PC-3 (cell line): ENCODE measurements at regions not wholly inside any gene's neighbourhood (a gene's known extent, or its start where the extent isn't known, plus 50 kb on each side); places are given as distances from the start of the nearest gene placed in this dataset.

Experiments used
- ATAC-seq: fragments of 200-7000 bp; cut with Tn5 transposase; 2 replicates; pipeline ENCODE4 v1.9.1; 2020; ENCODE audit warnings: mild to moderate bottlenecking, moderate library complexity
- BruUV-seq: library from RNA; stranded (reverse); fragments of 400-500 nt; replicated peaks from 2 replicates; lab custom pipeline; 2021; lab: Mats Ljungman, UMichigan
- CTCF ChIA-PET: fragments of 300-600 bp; sonication (Branson Sonifier 250); formaldehyde crosslinking; loops from one replicate; lab custom pipeline; 2022; ENCODE audit warnings: antibody characterized with exemption; lab: Charles Lee
- POLR2A ChIA-PET: fragments of 300-600 bp; sonication (Branson Sonifier 250); formaldehyde crosslinking; loops from one replicate; lab custom pipeline; 2022; ENCODE audit warnings: antibody characterized with exemption; ENCODE audit not compliant: unreplicated experiment; lab: Charles Lee
- DNase-seq: peaks from one replicate; pipeline ENCODE4 v3.0.0-alpha.2; 2015
- H2AFZ ChIP-seq: fragments of 300-600 bp; sonication (generic); 2 replicates; pipeline ENCODE4 v1.6.0; 2016; ENCODE audit warnings: antibody characterized with exemption, low read length
- H3F3A ChIP-seq: fragments of 300-600 bp; sonication (generic); one replicate; pipeline ENCODE4 v1.6.0; 2017; ENCODE audit warnings: antibody characterized with exemption, low read length, control low read depth, mild to moderate bottlenecking; ENCODE audit not compliant: unreplicated experiment
- H3K27ac ChIP-seq: fragments of 300-600 bp; sonication (generic); 2 replicates; pipeline ENCODE4 v1.5.1; 2016; ENCODE audit warnings: mild to moderate bottlenecking, low read length
- H3K27me3 ChIP-seq: fragments of 300-600 bp; sonication (generic); 2 replicates; pipeline ENCODE4 v1.6.1; 2016; ENCODE audit warnings: low read length, mixed read lengths
- H3K36me3 ChIP-seq: fragments of 300-600 bp; sonication (generic); 2 replicates; pipeline ENCODE4 v1.6.1; 2016; ENCODE audit warnings: low read depth, mixed run types, low read length, mixed read lengths
- H3K4me1 ChIP-seq: fragments of 300-600 bp; sonication (generic); 2 replicates; pipeline ENCODE4 v1.5.1; 2016; ENCODE audit warnings: low read length; ENCODE audit not compliant: insufficient read depth
- H3K4me2 ChIP-seq: fragments of 300-600 bp; sonication (generic); 2 replicates; pipeline ENCODE4 v1.6.0; 2016; ENCODE audit warnings: low read length
- H3K4me3 ChIP-seq: fragments of 300-600 bp; sonication (generic); 2 replicates; pipeline ENCODE4 v1.5.1; 2016; ENCODE audit warnings: mild to moderate bottlenecking, low read length, mixed read lengths
- H3K79me2 ChIP-seq: fragments of 300-600 bp; sonication (generic); 2 replicates; pipeline ENCODE4 v1.6.1; 2017; ENCODE audit warnings: low read length, mixed read lengths
- H3K9ac ChIP-seq: fragments of 300-600 bp; sonication (generic); 2 replicates; pipeline ENCODE4 v1.6.0; 2016; ENCODE audit warnings: mild to moderate bottlenecking, low read length
- H3K9me2 ChIP-seq: fragments of 300-600 bp; sonication (generic); replicated peaks from 2 replicates; pipeline ENCODE4 v1.6.1; 2016; ENCODE audit warnings: mixed run types, low read length, mixed read lengths
- H3K9me3 ChIP-seq: fragments of 300-600 bp; sonication (generic); 2 replicates; pipeline ENCODE4 v1.6.1; 2016; ENCODE audit warnings: low read length, mixed read lengths
- H4K20me1 ChIP-seq: fragments of 300-600 bp; sonication (generic); 2 replicates; pipeline ENCODE4 v1.6.1; 2016; ENCODE audit warnings: low read length, mixed read lengths
- CTCF ChIP-seq: fragments of 300-600 bp; sonication (generic); conservative IDR thresholded peaks from 2 replicates; pipeline ENCODE4 v1.5.1; 2017; ENCODE audit warnings: antibody characterized with exemption, low read depth, mild to moderate bottlenecking, low read length
- EZH2 ChIP-seq: fragments of 300-600 bp; sonication (generic); IDR thresholded peaks from one replicate; pipeline ENCODE4 v1.6.1; 2017; ENCODE audit warnings: antibody characterized with exemption, mild to moderate bottlenecking, low read length; ENCODE audit not compliant: unreplicated experiment
- EZH2phosphoT487 ChIP-seq: fragments of 300-600 bp; sonication (generic); IDR thresholded peaks from 2 replicates; pipeline ENCODE4 v1.6.1; 2018; ENCODE audit warnings: mild to moderate bottlenecking, antibody characterized with exemption, low read length, borderline replicate concordance
- intact Hi-C: fragments of 100-400 bp; cut with micrococcal nuclease; formaldehyde crosslinking; loops from 2 replicates; pipeline ENCODE4 v1.9.0; 2023

GRCh38 chr2:12415536-12415935, 301.2 kb upstream of the TRIB2 start:
- Histone ChIP-seq H2AFZ (no peak overlapping the region), H3K27me3 (no peaks in the 10 kb centered on the region), H3K9ac (no peak overlapping the region), H3K4me1 (no peaks in the 10 kb centered on the region), H3K4me3 (no peak overlapping the region), H3K4me2 (no peak overlapping the region), H3K36me3 (no peaks in the 10 kb centered on the region), H3K9me2 (no peaks in the 10 kb centered on the region), H3K27ac (no peak overlapping the region), H3F3A (no peaks in the 10 kb centered on the region), H3K9me3 (no peaks in the 10 kb centered on the region), H4K20me1 (no peaks in the 10 kb centered on the region), H3K79me2 (no peaks in the 10 kb centered on the region)
- POLR2A ChIA-PET = no interaction called here
- BruUV-seq = no TSS peak
- TF ChIP-seq EZH2 (no peak), EZH2phosphoT487 (no peak), CTCF (no peak)
- ATAC-seq (no peak), DNase-seq (no peak)
- intact Hi-C loops = no loop called here
- CTCF ChIA-PET = no interaction called here

- no TSS peak for BruUV-seq
- no peaks in the 10 kb centered on the region for H3K9me2 ChIP-seq
- no peak overlapping the region for H3K4me3 ChIP-seq
- POLR2A ChIA-PET = no interaction called here
- H4K20me1 ChIP-seq = no peaks in the 10 kb centered on the region
- intact Hi-C loops = no loop called here
- DNase-seq (peak; percentile 41), ATAC-seq (no peak; the same call in 1 of the 2 replicates)
- H3F3A ChIP-seq = no peaks in the 10 kb centered on the region
- TF ChIP-seq EZH2 (no peak), CTCF (peak; percentile 67), EZH2phosphoT487 (no peak)
- no peaks in the 10 kb centered on the region for H3K36me3 ChIP-seq
- CTCF ChIA-PET = no interaction called here
- no peak overlapping the region for H2AFZ ChIP-seq
- no peaks in the 10 kb centered on the region for H3K79me2 ChIP-seq
- no peaks in the 10 kb centered on the region for H3K27me3 ChIP-seq
- H3K27ac ChIP-seq = no peak overlapping the region
- H3K9ac ChIP-seq = no peak overlapping the region
- H3K4me2 ChIP-seq = no peak overlapping the region
- no peaks in the 10 kb centered on the region for H3K4me1 ChIP-seq
- no peaks in the 10 kb centered on the region for H3K9me3 ChIP-seq
Observed at GRCh38 chr2:12416600-12416999, 300.1 kb upstream of the TRIB2 start.

GRCh38 chr2:12417786-12418185, 298.9 kb upstream of the TRIB2 start:
- intact Hi-C loops = no loop called here
- no peaks in the 10 kb centered on the region for H3K4me1 ChIP-seq
- no peaks in the 10 kb centered on the region for H4K20me1 ChIP-seq
- no peaks in the 10 kb centered on the region for H3K9me2 ChIP-seq
- no peak overlapping the region for H3K9ac ChIP-seq
- H3K4me3 ChIP-seq = no peak overlapping the region
- TF ChIP-seq CTCF = no peak
- TF ChIP-seq EZH2 = no peak
- TF ChIP-seq EZH2phosphoT487 = no peak
- no peaks in the 10 kb centered on the region for H3F3A ChIP-seq
- H3K79me2 ChIP-seq = no peaks in the 10 kb centered on the region
- H3K27ac ChIP-seq = no peak overlapping the region
- H3K9me3 ChIP-seq = no peaks in the 10 kb centered on the region
- DNase-seq = no peak
- no TSS peak for BruUV-seq
- H2AFZ ChIP-seq = no peak overlapping the region
- no peaks in the 10 kb centered on the region for H3K27me3 ChIP-seq
- ATAC-seq = no peak
- no peaks in the 10 kb centered on the region for H3K36me3 ChIP-seq
- ChIA-PET CTCF (no interaction called here), POLR2A (no interaction called here)
- no peak overlapping the region for H3K4me2 ChIP-seq
